Subcutaneous abdominal adipose tissue (tissue), 5 donors: ENCODE measurements at regions not wholly inside any gene's neighbourhood (a gene's known extent, or its start where the extent isn't known, plus 50 kb on each side); places are given as distances from the start of the nearest gene placed in this dataset.

ENCODE experiments used
- H3K27ac ChIP-seq: one replicate; pipeline ENCODE4 v1.7.0; 2013; ENCODE audit warnings: low read depth, mild to moderate bottlenecking, inconsistent platforms, low read length, moderate library complexity
- H3K27me3 ChIP-seq, 5 donors: one replicate each; pipeline ENCODE4 v1.7.0; 2013; ENCODE audit warnings: low read length in 5 of 5, inconsistent platforms in 1 of 5; ENCODE audit not compliant: control insufficient read depth in 5 of 5, insufficient read depth in 4 of 5
- H3K36me3 ChIP-seq, 5 donors: one replicate each; pipeline ENCODE4 v1.7.0; 2013; ENCODE audit warnings: low read length in 5 of 5; ENCODE audit not compliant: control insufficient read depth in 5 of 5, insufficient read depth in 5 of 5
- H3K4me1 ChIP-seq, 5 donors: one replicate each; pipeline ENCODE4 v1.7.0; 2013; ENCODE audit warnings: low read length in 5 of 5, mild to moderate bottlenecking in 3 of 5, moderate library complexity in 1 of 5; ENCODE audit not compliant: control insufficient read depth in 5 of 5, insufficient read depth in 5 of 5
- H3K4me3 ChIP-seq, 5 donors: one replicate each; pipeline ENCODE4 v1.7.0; 2013; ENCODE audit warnings: low read length in 5 of 5, low read depth in 1 of 5
- H3K9ac ChIP-seq, 5 donors: one replicate each; pipeline ENCODE4 v1.7.0; 2013; ENCODE audit warnings: low read length in 5 of 5, mild to moderate bottlenecking in 4 of 5, moderate library complexity in 3 of 5
- H3K9me3 ChIP-seq, 5 donors: one replicate each; pipeline ENCODE4 v1.7.0; 2013; ENCODE audit warnings: low read length in 5 of 5; ENCODE audit not compliant: control insufficient read depth in 5 of 5
- donor health status: healthy.
- donor health status: healthy.
- donor health status: healthy.
- donor health status: healthy.
- donor health status: healthy.

DNA sequence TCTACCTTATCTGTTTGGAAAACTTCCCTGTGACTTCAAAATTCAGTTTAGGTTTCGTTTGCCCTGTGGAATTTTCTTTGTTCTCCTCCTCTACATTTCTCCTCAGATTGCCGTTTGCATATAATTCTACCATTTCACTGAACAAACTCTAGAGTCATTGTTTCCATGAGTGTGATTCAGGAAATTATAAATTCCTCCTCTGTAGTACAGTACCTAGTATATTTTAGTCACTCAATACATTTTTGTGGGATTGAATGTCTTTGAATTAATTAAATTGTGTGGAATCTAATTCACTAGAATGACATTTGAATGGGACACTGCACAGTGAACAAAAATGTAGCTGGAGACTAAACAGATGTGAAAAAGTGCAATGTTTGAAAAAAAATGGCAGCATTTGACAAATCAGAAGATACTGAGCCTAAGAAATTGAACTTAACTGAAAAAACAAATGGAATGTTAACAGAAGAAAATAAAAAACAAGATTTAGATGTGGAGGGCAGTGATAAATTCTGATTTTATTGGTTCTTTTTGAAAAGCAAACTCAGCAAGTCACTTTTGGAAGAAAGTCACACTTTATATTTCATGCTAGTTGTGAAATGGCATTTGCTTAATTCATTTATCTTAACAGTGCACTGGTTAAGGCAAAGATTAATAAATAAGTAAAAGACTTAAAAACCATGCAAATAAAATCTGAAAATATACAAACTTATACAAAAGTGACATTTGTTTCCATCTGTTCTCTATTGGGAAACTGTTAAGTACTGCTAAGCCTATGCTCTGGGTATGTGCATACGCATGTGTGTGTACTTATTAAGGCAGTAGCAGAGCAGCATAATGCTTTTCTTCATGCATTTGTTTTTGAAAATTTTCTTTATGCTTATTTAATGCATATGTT lies 512.3 kb downstream of the FAT4 start:
- no peak overlapping the region for H3K9ac ChIP-seq
- no peaks in the 10 kb centered on the region for H3K4me1 ChIP-seq
- no peaks in the 10 kb centered on the region for H3K27me3 ChIP-seq
- H3K9me3 ChIP-seq: no peaks in the 10 kb centered on the region
- no peak overlapping the region for H3K27ac ChIP-seq
- H3K4me3 ChIP-seq: no peak overlapping the region
- no peaks in the 10 kb centered on the region for H3K36me3 ChIP-seq

DNA sequence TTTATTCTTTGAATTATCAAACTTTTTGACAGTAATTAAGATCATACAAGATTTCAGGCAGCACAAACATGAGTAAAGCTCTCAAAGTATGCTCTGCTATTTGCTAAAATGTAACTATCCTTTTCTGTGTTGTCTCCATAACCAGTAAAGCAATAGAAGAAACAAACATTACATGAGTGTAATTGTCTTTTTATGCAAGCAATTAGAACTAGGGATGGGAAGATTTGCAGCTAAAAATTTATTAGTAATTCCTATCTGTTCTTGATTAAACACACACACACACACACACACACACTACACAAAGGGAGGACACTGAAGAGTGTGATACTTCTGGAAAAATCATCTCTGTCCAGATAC lies 512.9 kb downstream of the FAT4 start:
- H3K4me1 ChIP-seq: no peaks in the 10 kb centered on the region
- H3K4me3 ChIP-seq: no peak overlapping the region
- no peaks in the 10 kb centered on the region for H3K27me3 ChIP-seq
- H3K9ac ChIP-seq: no peak overlapping the region
- no peak overlapping the region for H3K27ac ChIP-seq
- no peaks in the 10 kb centered on the region for H3K9me3 ChIP-seq
- H3K36me3 ChIP-seq: no peaks in the 10 kb centered on the region

DNA sequence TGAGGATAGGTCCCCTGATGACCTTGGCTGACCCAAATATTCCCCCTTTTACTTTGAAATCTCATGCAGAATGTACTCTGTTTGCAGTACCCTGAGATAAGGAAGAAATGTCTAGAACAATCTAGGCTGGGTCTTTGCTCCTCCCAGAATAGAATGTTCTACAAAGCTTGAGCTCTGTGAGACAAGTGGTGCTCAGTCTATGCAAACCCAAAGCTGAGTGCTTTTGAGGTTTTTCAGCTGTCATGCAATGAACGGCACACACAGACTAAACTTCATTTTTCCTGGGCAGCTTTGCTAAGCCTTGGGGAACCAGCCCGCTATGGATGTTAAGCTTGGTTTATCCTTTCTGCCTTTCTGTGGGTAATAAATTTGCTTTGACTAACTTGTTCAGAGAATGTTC lies 513.6 kb downstream of the FAT4 start:
- H3K36me3 ChIP-seq: no peaks in the 10 kb centered on the region
- H3K9me3 ChIP-seq: no peaks in the 10 kb centered on the region
- no peak overlapping the region for H3K4me3 ChIP-seq
- H3K27ac ChIP-seq: no peak overlapping the region
- no peak overlapping the region for H3K9ac ChIP-seq
- H3K4me1 ChIP-seq: no peaks in the 10 kb centered on the region
- H3K27me3 ChIP-seq: no peaks in the 10 kb centered on the region

DNA sequence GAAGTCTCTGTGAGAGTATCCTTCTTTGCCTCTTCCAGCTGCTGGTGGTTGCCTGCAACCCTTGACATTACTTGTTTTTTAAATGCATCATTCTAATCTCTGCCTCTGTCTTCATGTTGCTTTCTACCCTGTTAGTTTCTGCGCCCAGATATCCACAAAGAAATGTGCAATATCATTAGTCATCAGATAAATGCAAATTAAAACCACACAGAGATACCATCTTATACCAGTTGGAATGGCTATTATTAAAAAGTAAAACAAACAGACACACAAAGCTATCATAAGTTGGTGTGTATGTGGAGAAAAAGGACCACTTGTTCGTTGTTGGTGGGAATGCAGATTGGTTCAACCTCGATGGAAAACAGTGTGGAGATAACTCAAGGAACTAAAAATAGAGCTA lies 517.4 kb downstream of the FAT4 start:
- Histone ChIP-seq H3K36me3 (no peaks in the 10 kb centered on the region), H3K27ac (no peak overlapping the region), H3K4me1 (no peaks in the 10 kb centered on the region), H3K4me3 (no peak overlapping the region), H3K9ac (no peak overlapping the region), H3K9me3 (peaks cover 0 to 2% (median 0%) of the 10 kb centered on the region in 5 donors), H3K27me3 (no peaks in the 10 kb centered on the region)

DNA sequence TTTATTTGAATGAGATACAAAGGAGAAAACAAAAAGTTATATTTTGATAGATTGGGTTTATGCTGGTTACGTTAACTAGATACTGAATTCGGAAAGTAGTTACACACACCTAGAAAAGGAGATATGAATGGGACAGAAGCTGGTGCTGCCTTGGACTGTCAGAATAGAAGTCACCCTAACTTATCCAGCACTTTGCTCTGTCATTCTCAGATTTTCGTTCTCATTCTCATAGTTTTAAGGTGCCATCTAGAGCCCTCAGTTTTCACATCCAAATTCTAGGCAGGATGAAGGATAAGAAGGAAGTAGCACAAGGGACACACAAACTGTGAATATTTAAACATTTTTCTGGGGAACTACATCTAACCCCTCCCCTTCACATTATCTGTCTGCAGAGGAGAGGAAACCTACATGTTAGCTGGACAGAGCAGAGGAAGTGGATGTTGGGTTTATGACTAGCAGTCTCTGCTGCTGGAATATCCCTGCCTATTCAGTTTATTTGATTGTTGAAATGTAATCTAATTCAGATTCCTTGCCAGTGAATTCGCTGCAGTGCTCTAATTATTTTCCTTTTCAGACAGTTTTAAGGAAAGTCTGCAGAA lies 521.9 kb downstream of the FAT4 start:
- H3K9me3 ChIP-seq: peaks cover 0 to 2% (median 0%) of the 10 kb centered on the region in 5 donors
- H3K4me3 ChIP-seq: no peak overlapping the region
- H3K27ac ChIP-seq: no peak overlapping the region
- H3K27me3 ChIP-seq: no peaks in the 10 kb centered on the region
- no peaks in the 10 kb centered on the region for H3K4me1 ChIP-seq
- H3K36me3 ChIP-seq: no peaks in the 10 kb centered on the region
- H3K9ac ChIP-seq: no peak overlapping the region

DNA sequence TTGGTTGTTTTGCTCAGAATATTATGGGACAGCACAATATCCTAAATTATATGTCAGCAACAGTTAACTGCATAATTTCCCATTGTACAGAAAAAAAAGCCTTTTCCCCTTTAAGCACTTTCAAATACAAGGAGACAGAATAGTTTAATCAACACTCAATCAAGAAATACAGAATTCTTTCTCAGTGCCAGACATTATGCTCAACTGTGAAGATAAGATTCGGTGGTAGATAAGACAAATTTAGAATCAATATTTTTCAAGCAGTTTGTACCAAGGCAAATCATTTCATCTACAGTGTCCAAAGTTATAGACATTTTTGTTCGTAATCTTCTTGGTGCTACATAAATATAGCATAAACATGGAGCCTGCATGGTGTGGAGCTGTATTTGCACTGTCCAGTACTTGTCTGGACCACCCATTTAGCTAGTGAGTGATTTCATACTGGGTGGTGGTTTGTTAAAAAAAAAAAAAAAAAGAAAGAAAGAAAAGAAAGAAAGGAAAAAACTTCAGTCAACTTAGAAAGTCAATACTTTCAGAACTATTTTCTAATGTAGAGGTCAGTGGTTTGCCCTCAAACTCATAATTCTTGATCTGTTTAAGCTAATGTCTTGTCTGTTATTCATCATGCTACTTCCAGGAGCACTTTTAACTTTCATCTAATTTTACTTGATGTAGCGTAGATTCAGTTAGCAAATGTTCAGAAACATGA lies 522.9 kb downstream of the FAT4 start:
- Histone ChIP-seq H3K9me3 (peaks cover 0 to 2% (median 0%) of the 10 kb centered on the region in 5 donors), H3K27me3 (no peaks in the 10 kb centered on the region), H3K36me3 (no peaks in the 10 kb centered on the region), H3K4me1 (no peaks in the 10 kb centered on the region), H3K4me3 (no peak overlapping the region), H3K9ac (no peak overlapping the region), H3K27ac (no peak overlapping the region)

DNA sequence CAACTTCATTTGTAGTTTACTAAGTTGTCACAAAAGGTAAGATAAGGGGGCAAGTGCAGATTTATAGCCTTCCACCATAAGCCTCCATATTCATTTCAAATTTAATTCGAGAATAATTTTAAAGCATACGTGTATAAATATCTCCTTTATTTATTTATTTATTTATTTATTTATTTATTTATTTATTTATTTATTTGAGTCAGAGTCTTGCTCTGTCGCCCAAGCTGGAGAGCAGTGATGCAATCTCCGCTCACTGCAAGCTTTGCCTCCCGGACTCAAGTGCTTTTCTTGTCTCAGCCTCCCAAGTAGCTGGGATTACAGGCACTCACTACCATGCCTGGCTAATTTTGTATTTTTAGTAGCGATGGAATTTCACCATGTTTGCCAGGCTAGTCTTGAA lies 523.4 kb downstream of the FAT4 start:
- no peak overlapping the region for H3K9ac ChIP-seq
- H3K27ac ChIP-seq: no peak overlapping the region
- no peak overlapping the region for H3K4me3 ChIP-seq
- no peaks in the 10 kb centered on the region for H3K27me3 ChIP-seq
- no peaks in the 10 kb centered on the region for H3K4me1 ChIP-seq
- H3K36me3 ChIP-seq: no peaks in the 10 kb centered on the region
- H3K9me3 ChIP-seq: peaks cover 0 to 2% (median 0%) of the 10 kb centered on the region in 5 donors

DNA sequence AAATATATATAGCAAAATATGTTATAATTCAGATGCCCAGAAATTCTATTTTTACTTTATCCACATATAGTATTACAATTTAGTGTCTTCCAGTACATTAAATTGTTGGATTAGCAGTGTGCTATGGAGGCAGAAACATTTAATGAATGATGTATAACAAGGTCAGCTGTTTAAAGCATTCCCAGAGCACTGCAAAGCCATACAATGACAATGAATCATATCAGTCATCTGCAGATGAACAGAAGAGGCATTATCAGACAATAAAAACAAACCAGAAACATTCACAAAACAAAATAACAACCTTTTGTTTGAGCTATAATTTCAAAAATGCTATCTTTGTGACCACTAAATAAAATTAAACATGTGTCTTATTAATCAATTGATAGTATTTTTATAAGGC lies 524.2 kb downstream of the FAT4 start:
- Histone ChIP-seq H3K36me3 (no peaks in the 10 kb centered on the region), H3K27ac (no peak overlapping the region), H3K9ac (no peak overlapping the region), H3K4me1 (no peaks in the 10 kb centered on the region), H3K4me3 (no peak overlapping the region), H3K9me3 (peaks cover 0 to 2% (median 0%) of the 10 kb centered on the region in 5 donors), H3K27me3 (no peaks in the 10 kb centered on the region)

DNA sequence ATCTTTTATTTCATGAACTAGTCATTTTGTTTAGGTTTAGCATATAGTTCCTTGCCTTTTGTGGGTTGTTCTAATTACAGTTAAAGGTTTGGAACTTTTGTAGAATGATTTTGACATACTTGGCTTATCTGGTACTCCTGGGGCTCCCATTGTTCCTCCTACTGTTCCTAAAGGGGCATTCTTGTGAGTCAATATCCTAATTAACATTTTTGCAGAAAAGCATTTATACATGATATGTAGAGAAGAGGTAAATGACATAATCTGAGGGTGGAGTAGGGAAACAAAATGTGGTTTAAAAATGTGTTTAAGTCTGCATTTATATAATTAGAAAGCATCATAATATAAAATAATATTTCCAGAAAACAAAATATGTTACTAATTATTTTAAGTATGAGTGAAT lies 529.2 kb downstream of the FAT4 start:
- H3K4me3 ChIP-seq: no peak overlapping the region
- H3K4me1 ChIP-seq: no peaks in the 10 kb centered on the region
- no peaks in the 10 kb centered on the region for H3K36me3 ChIP-seq
- H3K9ac ChIP-seq: no peak overlapping the region
- no peak overlapping the region for H3K27ac ChIP-seq
- H3K27me3 ChIP-seq: no peaks in the 10 kb centered on the region
- no peaks in the 10 kb centered on the region for H3K9me3 ChIP-seq

DNA sequence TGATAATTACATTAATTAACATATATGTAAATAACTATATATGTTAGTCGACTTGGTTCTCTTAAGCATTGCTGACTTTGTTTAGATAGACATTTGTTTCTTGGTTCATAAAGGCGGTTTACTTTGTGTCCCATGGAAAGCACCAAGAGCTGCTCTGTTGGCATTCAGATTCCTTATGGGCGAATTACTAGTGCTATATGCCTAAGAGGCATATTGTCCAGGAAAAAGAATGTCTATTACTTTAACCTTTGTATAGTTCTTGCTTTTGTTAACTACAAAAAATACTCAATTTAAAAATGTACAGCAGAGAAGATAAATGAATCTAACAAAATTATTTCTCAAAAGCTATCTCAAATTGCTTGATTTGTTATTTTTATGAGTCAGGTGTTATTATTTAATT lies 532.8 kb downstream of the FAT4 start:
- Histone ChIP-seq H3K9me3 (no peaks in the 10 kb centered on the region), H3K27me3 (no peaks in the 10 kb centered on the region), H3K9ac (no peak overlapping the region), H3K4me1 (no peaks in the 10 kb centered on the region), H3K27ac (no peak overlapping the region), H3K4me3 (no peak overlapping the region), H3K36me3 (no peaks in the 10 kb centered on the region)
